Type B pancreatic cell (in vitro differentiated cells): ENCODE measurements at regions not wholly inside any gene's neighbourhood (a gene's known extent, or its start where the extent isn't known, plus 50 kb on each side); places are given as distances from the start of the nearest gene placed in this dataset.

Experiments used
- DNase-seq: peaks from one replicate; pipeline ENCODE4 v3.0.0; 2021; ENCODE audit warnings: mixed read lengths; ENCODE audit not compliant: unreplicated experiment; ENCODE audit errors: extremely low spot score
- H3K27ac Mint-ChIP-seq: 2 replicates; pipeline ENCODE4 v1.8.0; 2021; ENCODE audit warnings: mild to moderate bottlenecking, mixed read lengths
- H3K27me3 Mint-ChIP-seq: 2 replicates; pipeline ENCODE4 v1.8.0; 2021; ENCODE audit warnings: mixed read lengths
- H3K36me3 Mint-ChIP-seq: 2 replicates; pipeline ENCODE4 v1.8.0; 2021; ENCODE audit warnings: mixed read lengths
- H3K4me1 Mint-ChIP-seq: one replicate; pipeline ENCODE4 v1.8.0; 2021; ENCODE audit warnings: mixed read lengths; ENCODE audit not compliant: unreplicated experiment
- H3K4me3 Mint-ChIP-seq: 2 replicates; pipeline ENCODE4 v1.8.0; 2021; ENCODE audit warnings: mild to moderate bottlenecking, mixed read lengths
- H3K9me3 Mint-ChIP-seq: 2 replicates; pipeline ENCODE4 v1.8.0; 2021; ENCODE audit warnings: mixed read lengths
- CTCF ChIP-seq: fragments of 200-600 bp; sonication (generic); conservative IDR thresholded peaks from 2 replicates; pipeline ENCODE4 v1.5.0; 2021; ENCODE audit warnings: antibody characterized with exemption, mild to moderate bottlenecking

GRCh38 chr7:85711894-85712293 lies 525.0 kb upstream of the SEMA3D start:
- no peak overlapping the region for H3K27ac Mint-ChIP-seq
- H3K27me3 Mint-ChIP-seq, result peaks cover 3% of the 10 kb centered on the region
- TF ChIP-seq CTCF, result no peak
- no peak for DNase-seq
- H3K9me3 Mint-ChIP-seq, result peaks cover 4% of the 10 kb centered on the region
- H3K4me1 Mint-ChIP-seq, result peaks cover 4% of the 10 kb centered on the region
- H3K36me3 Mint-ChIP-seq, result no peaks in the 10 kb centered on the region
- no peak overlapping the region for H3K4me3 Mint-ChIP-seq

- DNase-seq, result no peak
- peaks cover 4% of the 10 kb centered on the region for H3K4me1 Mint-ChIP-seq
- TF ChIP-seq CTCF, result no peak
- H3K4me3 Mint-ChIP-seq, result no peak overlapping the region
- H3K27me3 Mint-ChIP-seq, result peaks cover 3% of the 10 kb centered on the region
- H3K9me3 Mint-ChIP-seq, result peaks cover 4% of the 10 kb centered on the region
- no peaks in the 10 kb centered on the region for H3K36me3 Mint-ChIP-seq
- H3K27ac Mint-ChIP-seq, result no peak overlapping the region
These were observed 524.1 kb upstream of the SEMA3D start for GRCh38 chr7:85710960-85711359.

DNA sequence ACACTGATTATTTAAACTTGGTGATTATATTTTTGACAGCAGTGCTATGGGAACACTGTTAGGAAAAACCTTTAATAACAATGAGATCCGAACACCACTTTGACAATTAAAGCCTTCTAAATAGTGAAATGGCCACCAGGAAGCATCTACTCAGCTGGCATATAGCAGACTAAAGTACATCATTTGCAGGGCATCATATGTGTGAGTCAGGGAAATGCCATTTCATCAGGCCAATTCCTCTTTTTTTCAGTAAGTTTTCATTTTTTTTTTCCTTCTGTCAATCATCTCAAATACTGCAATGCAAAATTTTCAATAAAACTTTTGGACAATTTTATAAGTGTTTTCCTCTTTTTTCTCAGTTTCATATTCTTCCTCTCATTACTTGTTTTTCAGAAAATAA lies 521.4 kb upstream of the SEMA3D start:
- no peak for DNase-seq
- no peak for TF ChIP-seq CTCF
- Mint-ChIP-seq H3K36me3 (no peaks in the 10 kb centered on the region), H3K27ac (no peak overlapping the region), H3K9me3 (peaks cover 4% of the 10 kb centered on the region), H3K4me3 (no peak overlapping the region), H3K27me3 (peaks cover 3% of the 10 kb centered on the region), H3K4me1 (peaks cover 2% of the 10 kb centered on the region)

GRCh38 chr7:85705076-85705475 lies 518.2 kb upstream of the SEMA3D start:
- H3K36me3 Mint-ChIP-seq, result no peaks in the 10 kb centered on the region
- H3K9me3 Mint-ChIP-seq, result no peaks in the 10 kb centered on the region
- no peak for TF ChIP-seq CTCF
- no peak overlapping the region for H3K4me3 Mint-ChIP-seq
- no peak for DNase-seq
- no peaks in the 10 kb centered on the region for H3K4me1 Mint-ChIP-seq
- no peak overlapping the region for H3K27ac Mint-ChIP-seq
- no peaks in the 10 kb centered on the region for H3K27me3 Mint-ChIP-seq

- H3K27ac Mint-ChIP-seq, result no peak overlapping the region
- no peaks in the 10 kb centered on the region for H3K4me1 Mint-ChIP-seq
- H3K27me3 Mint-ChIP-seq, result no peaks in the 10 kb centered on the region
- H3K4me3 Mint-ChIP-seq, result no peak overlapping the region
- H3K9me3 Mint-ChIP-seq, result no peaks in the 10 kb centered on the region
- DNase-seq, result no peak
- no peaks in the 10 kb centered on the region for H3K36me3 Mint-ChIP-seq
- TF ChIP-seq CTCF, result no peak
These were observed 516.6 kb upstream of the SEMA3D start for GRCh38 chr7:85703251-85704010.
